Jurkat, Clone E6-1 (cell line): ENCODE measurements at regions not wholly inside any gene's neighbourhood (a gene's known extent, or its start where the extent isn't known, plus 50 kb on each side); places are given as distances from the start of the nearest gene placed in this dataset.

Experiments
- DNase-seq: peaks from one replicate; pipeline ENCODE4 v3.0.0-alpha.2; 2011; ENCODE audit warnings: low read depth, low spot score
- H3K4me3 ChIP-seq: 2 replicates; pipeline ENCODE4 v1.5.1; 2011; ENCODE audit warnings: mild to moderate bottlenecking, low read length, control low read depth, moderate library complexity

DNA sequence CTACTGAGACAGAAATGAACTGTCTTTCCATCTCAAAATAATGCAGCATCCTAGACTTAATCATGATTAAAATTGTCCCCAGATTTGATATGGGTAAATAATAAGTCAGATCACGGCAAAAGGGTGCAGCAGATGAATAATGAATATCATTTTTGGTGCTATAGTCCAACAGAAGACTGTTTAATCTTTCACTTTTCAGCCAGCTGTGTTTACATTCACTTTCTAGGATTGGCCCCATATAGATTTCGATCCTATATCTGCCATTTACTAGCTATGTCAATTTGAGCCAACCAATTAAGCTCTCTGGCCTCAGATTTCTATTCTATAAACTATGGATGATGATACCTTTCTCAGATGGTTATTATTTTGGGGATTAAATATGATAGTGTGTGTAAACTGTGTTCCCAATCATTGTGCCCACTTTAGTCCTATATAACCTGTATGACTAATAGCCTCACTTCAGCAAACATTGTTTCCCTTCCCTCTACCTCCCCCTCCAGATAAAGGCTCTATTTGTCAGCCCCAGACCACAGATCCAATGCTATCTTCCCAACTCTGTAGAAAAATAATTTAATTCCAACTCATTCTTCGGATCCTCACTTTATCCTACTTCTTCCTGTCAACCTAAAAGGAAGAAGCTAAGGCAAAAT lies 53.6 kb upstream of the NT5E start:
- H3K4me3 ChIP-seq = no peak overlapping the region
- DNase-seq = no peak

- H3K4me3 ChIP-seq = no peak overlapping the region
- DNase-seq = no peak
Observed at GRCh38 chr6:85395746-85396145, 54.1 kb upstream of the NT5E start.

GRCh38 chr6:85394853-85395538 lies 54.9 kb upstream of the NT5E start:
- no peak overlapping the region for H3K4me3 ChIP-seq
- DNase-seq = no peak

DNA sequence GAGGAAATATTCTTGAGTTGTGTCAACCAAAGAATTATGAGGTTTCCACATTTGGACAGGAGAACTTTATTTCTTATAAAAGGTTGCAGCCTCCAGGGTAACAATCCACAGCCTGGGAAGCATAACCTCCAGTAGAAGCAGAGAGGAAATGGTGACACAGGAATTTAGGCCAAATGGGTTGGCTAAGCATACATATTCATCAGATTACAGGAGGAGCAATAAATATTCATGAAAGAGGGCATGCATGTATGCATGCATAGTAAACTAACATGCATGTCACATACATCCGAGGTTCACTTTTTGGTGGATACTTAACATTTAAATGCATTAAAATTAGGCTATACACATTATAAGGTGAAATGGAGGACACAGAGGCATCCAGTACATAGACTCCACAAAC lies 55.7 kb upstream of the NT5E start:
- H3K4me3 ChIP-seq = no peak overlapping the region
- no peak for DNase-seq

GRCh38 chr6:85392379-85392778 lies 57.5 kb upstream of the NT5E start:
- H3K4me3 ChIP-seq = no peak overlapping the region
- no peak for DNase-seq

DNA sequence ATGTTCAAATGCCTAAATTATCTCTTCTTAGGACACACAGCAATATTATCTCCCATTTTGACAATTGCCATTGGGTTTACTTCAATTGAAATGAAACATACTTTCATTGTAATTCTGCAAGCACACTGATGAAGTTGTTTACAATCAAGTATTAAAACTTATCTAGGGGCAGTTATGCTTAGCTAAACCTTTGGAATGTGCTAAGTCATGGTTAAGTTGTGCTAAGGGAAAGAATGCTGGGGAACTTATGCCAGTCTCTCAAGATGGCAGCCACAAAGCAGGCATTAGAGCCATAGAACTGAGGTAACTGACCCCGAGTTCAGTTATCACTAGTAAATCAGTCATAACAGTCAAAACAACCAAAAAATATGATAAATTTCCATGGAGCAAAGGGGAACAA lies 59.1 kb upstream of the NT5E start:
- DNase-seq = no peak
- no peak overlapping the region for H3K4me3 ChIP-seq

- no peak overlapping the region for H3K4me3 ChIP-seq
- no peak for DNase-seq
Observed at GRCh38 chr6:85390105-85390728, 59.7 kb upstream of the NT5E start.

- no peak overlapping the region for H3K4me3 ChIP-seq
- no peak for DNase-seq
Observed at GRCh38 chr6:85389151-85389797, 60.6 kb upstream of the NT5E start.

GRCh38 chr6:85388531-85388930 lies 61.4 kb upstream of the NT5E start:
- no peak overlapping the region for H3K4me3 ChIP-seq
- no peak for DNase-seq

DNA sequence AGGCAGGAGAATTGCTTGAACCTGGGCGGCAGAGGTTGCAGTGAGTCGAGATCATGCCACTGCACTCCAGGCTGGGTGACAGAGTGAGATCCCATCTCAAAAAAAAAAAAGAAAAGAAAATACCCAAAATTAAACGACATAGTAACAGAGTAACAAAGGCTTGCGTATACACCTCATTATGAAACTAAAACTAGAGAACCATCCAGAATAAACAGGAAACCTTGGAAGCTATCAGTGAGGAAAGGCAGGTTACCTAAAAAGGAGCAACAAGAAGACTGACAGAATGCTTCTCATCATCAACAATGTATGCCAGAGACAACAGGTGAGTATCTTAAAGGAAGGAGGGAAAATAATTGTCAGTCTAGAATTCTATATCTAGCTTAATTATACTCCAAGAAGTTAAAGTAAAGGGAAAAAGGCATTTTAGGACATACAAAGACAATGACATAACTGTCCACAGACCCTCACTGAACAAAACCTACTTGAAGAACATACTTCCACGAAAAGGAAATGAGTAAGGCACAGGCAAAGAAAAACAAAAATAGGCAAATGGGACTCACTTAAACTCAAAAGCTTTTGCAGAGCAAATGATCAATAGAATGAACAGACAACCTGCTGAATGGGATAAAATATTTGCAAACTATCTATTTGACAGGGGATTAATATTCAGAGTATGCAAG lies 64.1 kb upstream of the NT5E start:
- no peak for DNase-seq
- no peak overlapping the region for H3K4me3 ChIP-seq

DNA sequence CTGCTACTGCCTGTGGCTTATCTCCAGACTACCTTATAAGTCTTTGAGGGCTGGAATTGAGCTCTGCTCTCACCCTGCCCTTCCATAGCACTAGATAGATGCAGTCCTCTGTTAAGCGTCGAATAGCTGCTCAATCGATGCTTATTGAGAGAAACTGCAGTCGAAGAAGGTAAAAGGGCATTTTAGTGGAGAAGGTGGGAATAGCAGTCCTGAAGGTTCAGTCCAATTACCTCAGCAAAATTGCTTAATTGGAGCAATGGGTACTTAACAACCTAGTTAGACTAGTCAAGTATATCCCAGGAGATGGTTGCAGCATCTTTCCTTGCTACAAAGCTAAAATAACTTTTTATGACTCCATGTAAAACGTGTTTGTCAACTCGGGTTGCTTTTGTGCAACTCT lies 66.8 kb upstream of the NT5E start:
- no peak for DNase-seq
- no peak overlapping the region for H3K4me3 ChIP-seq

- DNase-seq = no peak
- no peak overlapping the region for H3K4me3 ChIP-seq
Observed at GRCh38 chr6:85382541-85382940, 67.3 kb upstream of the NT5E start.

DNA sequence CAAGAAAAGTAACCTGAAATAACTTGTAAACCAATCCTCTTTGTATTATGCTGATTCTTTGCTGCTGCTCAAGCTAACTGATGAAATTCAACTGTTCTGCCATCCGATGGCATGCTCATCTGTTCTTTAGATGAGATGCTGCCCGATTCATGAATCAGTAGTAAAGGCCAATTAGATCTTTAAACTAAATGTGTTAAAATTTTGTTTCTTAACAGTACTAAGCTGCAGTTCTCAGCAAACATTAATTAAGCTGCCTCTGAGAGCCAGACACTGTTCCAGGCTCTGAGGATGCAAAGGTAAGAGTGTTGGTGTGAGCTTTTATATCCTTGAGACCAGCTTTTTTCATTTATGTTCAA lies 77.0 kb upstream of the NT5E start:
- no peak overlapping the region for H3K4me3 ChIP-seq
- no peak for DNase-seq

- H3K4me3 ChIP-seq = no peak overlapping the region
- DNase-seq = no peak
Observed at GRCh38 chr6:85372188-85372914, 77.5 kb upstream of the NT5E start.

- peak; percentile 96 for DNase-seq
- H3K4me3 ChIP-seq = no peak overlapping the region
Observed at GRCh38 chr6:85368631-85369030, 81.3 kb upstream of the NT5E start.

DNA sequence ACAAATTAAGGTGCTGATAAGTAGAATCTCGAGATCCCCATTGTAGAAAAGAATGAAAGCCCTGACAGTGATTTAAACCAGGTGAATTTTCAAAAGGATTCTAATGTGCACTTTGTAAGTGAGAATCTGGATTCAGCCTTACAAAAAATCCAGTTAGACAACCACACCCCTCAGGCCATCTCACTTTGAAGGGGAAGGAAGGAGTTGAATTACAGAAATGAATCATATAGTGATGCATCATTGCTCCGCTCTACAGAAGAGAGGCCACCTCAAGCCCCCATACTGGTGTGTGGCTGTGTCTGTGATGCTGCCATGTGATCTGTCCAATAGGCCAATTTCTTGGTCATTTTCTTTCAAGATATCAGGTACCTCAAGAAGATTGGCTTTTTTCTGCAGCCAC lies 85.5 kb upstream of the NT5E start:
- no peak overlapping the region for H3K4me3 ChIP-seq
- DNase-seq = no peak

DNA sequence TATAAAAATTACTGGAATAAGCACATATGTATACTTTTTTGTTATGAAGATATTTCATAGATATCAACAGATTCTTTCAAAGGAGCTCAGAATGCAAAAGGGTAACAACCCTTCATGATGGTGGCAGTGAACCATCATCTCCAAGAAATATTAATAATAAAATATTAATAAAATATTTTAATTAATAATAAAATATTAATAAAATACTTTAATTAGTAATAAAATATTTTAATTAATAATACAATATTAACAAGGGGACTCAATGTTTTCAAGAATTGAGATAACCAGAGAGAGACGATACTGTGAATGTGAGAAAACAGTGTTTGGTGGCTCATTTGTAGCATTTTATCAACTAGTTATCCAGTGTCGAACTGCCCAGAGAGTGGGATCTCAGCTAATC lies 86.0 kb upstream of the NT5E start:
- no peak for DNase-seq
- H3K4me3 ChIP-seq = no peak overlapping the region

GRCh38 chr6:85362652-85363310 lies 87.1 kb upstream of the NT5E start:
- no peak overlapping the region for H3K4me3 ChIP-seq
- DNase-seq = no peak

DNA sequence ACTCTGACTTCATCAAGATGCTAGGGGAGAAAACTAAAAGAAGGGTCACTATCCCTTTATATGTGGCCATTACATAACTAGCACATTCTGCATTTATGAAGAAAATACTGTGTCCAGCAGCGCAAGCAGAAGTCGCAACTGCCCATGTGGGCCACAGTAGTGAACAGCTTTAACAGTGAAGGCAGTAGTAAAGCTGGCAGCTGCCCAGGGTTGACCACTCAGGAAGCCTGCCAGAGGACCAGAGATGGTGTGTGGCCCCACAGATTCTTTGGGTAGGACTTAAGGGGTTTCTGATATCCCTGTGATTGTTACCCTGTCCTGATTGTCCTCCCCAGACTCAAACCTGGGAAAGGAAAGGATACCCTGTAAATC lies 88.3 kb upstream of the NT5E start:
- DNase-seq = no peak
- H3K4me3 ChIP-seq = no peak overlapping the region
